ENCODE measurements at regions not wholly inside any gene's neighbourhood (a gene's known extent, or its start where the extent isn't known, plus 50 kb on each side); places are given as distances from the start of the nearest gene placed in this dataset.
"Not testable (repeated sequence)": the region's sequence is repeated elsewhere in the genome, so short reads cannot be mapped to it uniquely, and the experiment has no call there.

DNA sequence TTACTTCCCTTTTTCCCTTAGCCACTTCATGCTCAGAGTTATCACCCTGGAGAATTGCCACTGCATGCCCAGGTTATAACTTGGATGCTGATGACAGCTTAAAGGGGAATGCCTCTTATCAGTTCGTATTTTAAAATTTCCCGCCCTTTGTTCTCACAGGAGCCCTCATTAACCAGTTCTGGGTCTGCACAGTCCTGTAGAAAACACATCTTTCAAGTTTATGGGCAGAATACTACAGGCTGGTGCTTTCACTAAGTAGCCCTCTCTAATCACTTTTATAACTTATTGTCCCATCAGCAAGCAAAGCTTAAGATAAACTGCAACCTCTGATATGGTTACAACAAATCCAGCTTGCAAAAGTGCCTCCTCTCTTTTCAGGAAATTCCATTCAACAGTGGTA lies 587.3 kb upstream of the UBE2E2 start:
- no peak for DNase-seq

GRCh38 chr3:22617372-22617771 lies 585.8 kb upstream of the UBE2E2 start:
- DNase-seq, result no peak

- DNase-seq, result no peak
Measured at GRCh38 chr3:22620498-22620897, 582.6 kb upstream of the UBE2E2 start.

- DNase-seq, result no peak
Measured at GRCh38 chr3:22621205-22621809, 581.8 kb upstream of the UBE2E2 start.

- no peak for DNase-seq
Measured at GRCh38 chr3:22627993-22628499, 575.1 kb upstream of the UBE2E2 start.

GRCh38 chr3:22632536-22632935 lies 570.6 kb upstream of the UBE2E2 start:
- DNase-seq, result no peak

DNA sequence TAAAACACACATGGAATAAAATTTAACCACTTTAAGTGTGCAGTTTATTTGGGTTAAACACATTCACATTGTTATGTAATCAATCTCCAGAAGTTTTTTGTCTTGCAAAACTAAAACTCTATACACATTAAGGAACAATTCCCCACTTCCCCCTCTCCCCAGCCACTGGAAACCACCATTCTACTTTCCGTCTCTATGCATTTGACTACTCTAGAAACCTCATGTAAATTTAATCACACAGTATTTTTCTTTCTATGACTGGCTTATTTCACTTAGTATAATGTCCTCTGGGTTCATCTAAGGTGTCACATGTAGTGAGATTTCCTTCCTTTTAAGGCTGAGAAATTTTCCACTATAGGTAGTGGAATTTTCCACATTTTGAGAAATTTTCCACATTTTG lies 568.7 kb upstream of the UBE2E2 start:
- no peak for DNase-seq

GRCh38 chr3:22659651-22660475 lies 543.3 kb upstream of the UBE2E2 start:
- DNase-seq, result no peak

DNA sequence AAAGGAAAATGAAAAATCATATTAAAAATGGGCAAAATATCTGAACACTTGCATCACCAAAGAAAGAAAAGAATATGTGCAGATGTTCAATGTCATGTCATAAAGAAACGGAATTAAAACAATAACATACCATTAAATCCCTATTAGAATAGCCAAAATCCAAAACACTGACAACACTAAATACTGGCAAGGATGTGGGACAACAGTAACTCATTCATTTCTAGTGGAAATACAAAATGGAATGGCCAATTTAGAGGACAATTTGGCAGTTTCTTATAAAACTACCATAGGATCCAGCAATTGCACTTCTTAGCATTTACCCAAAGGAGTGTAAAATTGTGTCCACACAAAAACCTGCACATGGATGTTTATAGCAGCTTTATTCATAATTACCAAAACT lies 542.5 kb upstream of the UBE2E2 start:
- no peak for DNase-seq

- DNase-seq, result no peak
Measured at GRCh38 chr3:22661121-22661700, 541.9 kb upstream of the UBE2E2 start.

- no peak for DNase-seq
Measured at GRCh38 chr3:22665528-22665927, 537.6 kb upstream of the UBE2E2 start.

- no peak for DNase-seq
Measured at GRCh38 chr3:22666736-22667135, 536.4 kb upstream of the UBE2E2 start.

GRCh38 chr3:22671848-22672247 lies 531.3 kb upstream of the UBE2E2 start:
- DNase-seq, result no peak

GRCh38 chr3:22684739-22685138 lies 518.4 kb upstream of the UBE2E2 start:
- no peak for DNase-seq

DNA sequence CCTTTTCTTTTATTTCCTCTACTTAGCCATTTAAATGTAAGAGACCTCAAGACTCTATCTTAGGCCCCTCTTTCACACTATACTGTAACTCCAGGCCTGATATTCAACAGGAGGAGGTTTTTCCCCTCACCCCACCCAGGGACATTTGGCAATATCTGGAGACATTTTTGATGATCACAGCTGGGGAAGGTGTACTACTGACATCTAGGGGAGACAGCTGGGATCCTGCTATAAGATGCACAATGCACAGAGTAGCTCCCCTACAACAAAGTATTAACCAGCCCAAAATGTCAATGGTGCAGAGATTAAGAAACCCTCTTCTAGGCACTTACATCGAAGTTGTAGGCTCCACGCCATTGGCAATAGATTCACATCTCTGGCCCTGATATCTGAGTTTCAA lies 517.5 kb upstream of the UBE2E2 start:
- no peak for DNase-seq

- no peak for DNase-seq
Measured at GRCh38 chr3:22691407-22691806, 511.7 kb upstream of the UBE2E2 start.

GRCh38 chr3:22691856-22692628 lies 511.1 kb upstream of the UBE2E2 start:
- no peak for DNase-seq

DNA sequence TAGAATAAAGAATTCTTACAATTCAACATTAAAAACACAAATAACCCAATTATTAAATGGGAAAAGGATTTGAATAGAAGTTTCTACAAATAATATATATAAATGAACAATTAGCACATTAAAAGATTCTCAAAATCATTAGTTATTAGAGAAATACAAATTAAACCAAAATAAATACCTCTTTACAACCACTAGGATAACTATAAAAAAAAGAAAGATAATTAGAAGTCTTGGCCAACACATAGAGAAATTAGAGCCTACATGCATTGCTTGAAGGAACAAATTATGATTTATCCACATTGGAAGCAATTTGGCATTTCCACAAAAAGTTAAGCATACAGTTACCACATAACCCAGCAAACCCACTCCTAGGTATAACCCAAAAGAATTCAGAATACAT lies 502.3 kb upstream of the UBE2E2 start:
- no peak for DNase-seq

DNA sequence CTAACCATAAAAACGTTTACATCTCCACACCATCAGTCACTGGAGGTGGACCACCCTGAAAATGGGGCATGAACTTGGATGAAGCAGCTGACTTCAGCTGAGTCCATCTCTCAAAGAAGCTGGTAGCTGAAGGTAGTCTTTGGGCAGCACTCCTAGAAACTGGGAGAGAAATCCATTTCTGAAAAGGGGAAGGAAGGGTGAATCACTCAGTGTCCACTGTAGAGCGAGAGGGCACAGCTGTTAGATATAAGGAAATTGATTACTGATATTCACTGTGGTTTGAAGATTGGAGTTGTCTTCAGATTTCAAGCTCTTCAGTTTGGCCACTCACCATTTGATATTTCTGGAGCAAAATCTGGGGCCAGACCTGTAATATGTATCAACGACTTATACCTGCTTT lies 499.0 kb upstream of the UBE2E2 start:
- no peak for DNase-seq

DNA sequence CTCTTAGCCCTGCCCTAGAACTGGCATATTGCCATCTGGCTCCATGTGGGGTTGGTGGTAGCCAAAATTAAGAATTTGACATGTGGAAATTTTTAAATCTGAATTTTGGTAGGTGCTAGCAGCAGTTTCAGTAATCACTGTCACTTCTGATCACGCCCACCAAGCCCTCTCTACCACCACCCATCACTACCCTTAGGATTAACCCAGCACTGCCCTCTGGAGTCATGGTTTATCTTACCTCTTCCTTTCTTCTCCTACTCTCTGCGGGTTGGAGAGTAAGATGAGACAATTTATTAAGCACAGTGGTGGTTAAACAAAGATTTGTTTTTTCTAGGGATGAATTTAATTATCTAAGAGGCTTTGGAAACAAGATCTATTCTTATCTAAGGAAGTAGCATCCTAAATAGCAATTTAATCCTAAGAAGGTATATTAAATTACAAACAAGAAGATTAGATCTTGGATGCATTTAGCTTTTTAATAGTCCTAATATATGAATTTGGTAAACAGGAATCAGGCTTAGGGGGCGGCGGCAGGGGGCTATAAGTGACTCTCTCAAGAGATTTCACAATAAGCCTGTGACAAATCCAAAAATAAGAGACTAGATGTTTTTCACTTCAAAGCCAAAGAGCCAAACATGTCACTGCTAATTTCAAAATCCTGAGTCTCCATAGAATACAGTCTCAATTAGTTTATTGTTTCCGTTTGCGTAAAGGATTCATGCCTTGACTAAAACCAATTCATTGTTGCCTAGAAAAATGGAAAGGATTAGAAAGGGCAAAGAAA lies 498.4 kb upstream of the UBE2E2 start:
- no peak for DNase-seq

- DNase-seq, result not testable (repeated sequence)
Measured at GRCh38 chr3:22706922-22707321, 496.2 kb upstream of the UBE2E2 start.

DNA sequence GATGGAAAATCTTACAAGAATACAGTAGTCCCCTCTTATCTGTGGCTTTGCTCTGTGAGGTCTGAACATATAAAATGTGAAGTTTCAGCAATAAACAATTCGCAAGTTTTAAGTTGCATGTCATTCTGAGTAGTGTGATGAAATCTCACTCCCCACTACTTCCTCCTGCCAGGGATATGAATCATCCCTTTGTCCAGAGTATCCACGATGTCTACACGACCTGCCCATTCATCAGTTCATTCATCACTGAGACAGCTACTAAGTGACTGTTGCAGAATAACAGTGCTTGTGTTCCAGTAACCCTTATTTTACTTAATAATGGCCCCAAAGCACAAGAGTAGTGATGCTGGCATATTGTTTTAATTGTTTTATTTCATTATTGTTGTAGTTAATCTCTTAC lies 489.2 kb upstream of the UBE2E2 start:
- DNase-seq, result no peak

- no peak for DNase-seq
Measured at GRCh38 chr3:22714749-22715148, 488.4 kb upstream of the UBE2E2 start.

Data from activated T-cell treated with anti-CD3 and anti-CD28 coated beads, Interleukin-2, amount 50 U/mL, for 1 hour (primary cell).